Activated CD8-positive, alpha-beta memory T cell treated with anti-CD3 and anti-CD28 coated beads, Interleukin-2, amount 50 U/mL, for 24 hours (primary cell): ENCODE measurements at regions not wholly inside any gene's neighbourhood (a gene's known extent, or its start where the extent isn't known, plus 50 kb on each side); places are given as distances from the start of the nearest gene placed in this dataset.

Source experiments
- DNase-seq: peaks from one replicate; pipeline ENCODE4 v3.0.0-alpha.2; 2020; ENCODE audit errors: extremely low read depth

DNA sequence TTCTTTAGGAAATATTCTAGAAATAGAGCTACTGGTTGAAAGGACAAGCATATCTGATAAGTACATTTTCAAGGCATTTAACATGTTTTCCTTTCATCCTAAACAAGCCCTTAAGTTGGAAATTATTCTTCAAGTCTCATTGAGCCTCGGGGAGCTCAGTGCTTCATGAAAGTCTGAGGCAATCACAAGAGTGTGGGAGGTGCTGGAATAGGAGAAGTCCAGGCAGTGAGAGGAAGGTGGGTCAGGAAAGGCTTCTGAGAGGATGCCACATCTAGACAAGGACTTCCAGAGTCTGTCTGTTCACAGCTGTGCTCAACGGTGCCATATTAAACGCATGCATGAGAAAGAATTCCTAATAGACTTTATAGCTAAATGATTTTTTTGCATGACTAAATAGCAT, 69.8 kb downstream of the CD83 start:
- DNase-seq, result no peak

DNA sequence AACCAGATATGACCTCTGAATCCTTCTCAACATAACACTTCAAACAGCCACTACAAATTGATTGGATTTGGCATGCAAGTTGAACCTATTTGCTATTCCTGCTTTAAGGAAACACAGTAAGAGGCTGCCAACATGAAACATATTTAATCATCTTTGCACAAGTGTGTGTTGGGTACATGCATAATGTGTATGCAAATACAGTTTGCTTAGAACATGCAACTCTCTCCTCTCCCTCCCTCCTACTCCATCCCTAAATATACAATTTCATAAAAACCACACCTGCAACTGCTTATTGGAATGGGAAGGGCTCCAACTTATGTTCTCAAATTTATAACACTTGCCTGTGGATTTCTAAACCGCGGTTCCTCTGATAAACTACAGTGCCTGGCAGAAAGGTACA, 71.5 kb downstream of the CD83 start:
- no peak for DNase-seq

DNA sequence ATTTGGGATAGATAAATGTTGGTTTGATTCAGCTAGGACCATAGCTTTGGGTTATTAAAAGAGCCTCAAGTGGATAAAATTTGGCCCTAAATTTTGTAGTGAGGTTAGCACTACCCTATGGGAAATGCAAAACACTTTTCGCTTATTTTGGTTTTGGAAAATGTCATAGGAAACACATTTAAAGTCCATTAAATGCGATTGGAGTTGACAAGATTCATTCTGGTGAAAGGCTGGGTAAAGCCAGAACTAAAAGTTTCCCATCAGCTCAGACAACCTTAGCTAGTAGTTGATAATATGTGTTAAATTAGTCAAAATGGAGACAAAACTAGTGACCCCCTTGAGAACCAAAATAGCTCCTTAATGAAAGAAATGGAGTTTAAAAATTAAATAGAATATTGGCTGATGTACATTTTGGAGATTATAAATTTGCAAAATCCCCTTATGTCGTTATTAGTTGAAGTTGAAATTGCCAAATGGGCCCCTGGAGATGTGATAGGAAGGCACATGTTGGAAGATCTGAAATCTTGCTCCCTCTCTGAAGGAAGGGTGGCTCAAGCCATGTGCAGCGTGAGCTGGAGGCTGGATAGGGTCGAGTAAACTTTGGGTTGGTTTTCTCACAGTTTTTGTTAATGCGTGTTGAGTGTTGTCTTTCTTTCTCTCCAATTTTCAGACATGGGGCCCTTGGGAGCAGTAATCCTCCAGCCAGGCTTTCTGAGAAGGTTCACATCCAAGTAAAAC, 72.8 kb downstream of the CD83 start:
- DNase-seq, result no peak

DNA sequence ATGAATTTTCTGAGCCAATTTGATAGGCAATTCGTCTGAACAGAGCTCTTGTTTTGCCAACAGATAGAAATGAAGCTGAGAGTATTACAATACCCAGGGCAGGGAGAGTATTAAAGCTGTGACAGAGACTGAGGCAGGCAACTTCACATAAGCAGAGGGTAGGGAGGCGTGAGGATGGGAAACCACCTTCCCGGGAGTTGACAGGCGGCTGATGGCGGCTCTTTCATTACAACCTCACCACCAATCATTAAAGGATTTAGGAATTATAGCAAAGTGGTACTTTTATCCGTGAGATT, 73.3 kb downstream of the CD83 start:
- DNase-seq, result no peak

DNA sequence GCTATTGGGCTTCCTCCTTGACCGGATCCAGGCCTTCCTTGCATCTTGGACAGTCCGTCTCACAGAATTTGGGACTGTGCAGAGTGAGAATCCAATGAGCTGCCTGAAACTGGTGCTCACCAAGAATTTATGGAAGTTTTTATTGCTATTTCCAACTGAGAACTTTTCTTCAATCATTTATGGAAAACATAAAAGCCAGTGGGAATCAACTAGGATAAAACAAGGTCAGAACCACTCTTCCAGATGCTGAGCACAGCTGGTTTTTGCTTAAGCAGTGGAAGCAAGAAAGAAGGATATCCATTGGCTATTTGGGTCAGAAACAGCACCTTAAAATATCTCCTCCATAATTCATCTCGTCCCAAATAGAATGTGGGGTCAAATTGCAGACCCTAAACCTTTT, 74.2 kb downstream of the CD83 start:
- DNase-seq, result no peak

DNA sequence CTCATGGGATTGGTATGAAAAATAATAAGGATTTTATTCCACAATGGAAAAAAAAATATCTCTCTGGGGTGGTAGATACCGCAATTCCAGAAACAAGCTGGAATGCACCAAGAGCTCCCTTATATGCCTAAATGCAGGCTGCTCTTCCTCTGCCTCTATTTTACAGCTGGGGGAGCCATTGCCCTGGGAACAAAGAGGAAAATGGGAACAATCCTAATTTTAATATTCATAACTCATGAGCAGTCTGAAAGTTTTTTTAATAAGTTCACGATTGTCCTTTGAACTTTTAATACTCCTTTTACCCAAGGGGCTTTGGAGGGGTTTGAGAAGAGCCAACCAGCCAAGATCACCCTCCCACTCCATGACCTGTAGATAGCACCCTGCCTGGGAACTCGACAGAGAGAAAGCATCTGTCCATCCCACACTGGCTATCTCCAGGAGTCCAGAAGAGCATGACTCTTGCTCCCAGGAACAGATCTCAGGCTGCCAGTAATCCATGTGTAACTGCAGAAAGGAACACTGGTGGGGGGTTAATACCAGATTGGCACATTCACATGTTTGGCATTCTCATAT, 74.7 kb downstream of the CD83 start:
- DNase-seq, result no peak

DNA sequence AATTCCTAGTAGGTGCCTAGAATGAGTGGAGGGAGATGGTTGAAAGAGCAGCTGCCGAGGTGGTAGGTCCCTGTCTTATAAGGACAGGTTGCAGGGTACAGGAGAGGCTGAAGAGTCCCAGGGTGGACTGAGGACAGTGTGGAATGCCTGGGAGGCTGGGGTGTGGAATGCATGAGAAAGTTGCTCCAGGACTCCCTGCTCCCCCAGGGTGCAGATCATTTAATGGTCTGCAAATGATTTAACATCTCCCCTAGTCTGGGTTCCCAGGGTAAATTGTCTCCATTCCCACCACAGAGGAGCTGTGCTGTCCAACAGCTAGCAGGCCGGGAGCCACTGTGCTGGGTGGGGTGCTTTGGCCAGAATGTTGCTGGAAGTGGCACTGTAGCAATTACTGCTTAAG, 76.0 kb downstream of the CD83 start:
- DNase-seq, result no peak

DNA sequence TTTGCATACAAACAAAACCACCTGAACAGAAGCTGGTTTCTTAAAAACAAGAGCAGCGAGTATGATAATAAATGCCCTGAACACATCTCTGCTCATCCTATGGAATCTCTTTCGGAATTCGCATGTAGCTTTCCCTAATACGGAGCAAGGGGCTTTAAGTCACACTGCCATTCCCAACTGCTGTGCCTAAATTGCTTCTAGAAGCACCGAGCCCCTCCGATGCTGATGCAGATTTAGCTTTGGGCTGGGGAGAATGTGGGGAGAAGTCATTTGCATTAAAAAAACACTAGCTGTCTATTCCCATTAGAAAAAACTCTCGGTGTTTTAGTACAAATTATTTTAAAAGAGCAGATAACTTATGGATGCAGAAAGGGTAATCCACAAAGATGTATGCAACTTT, 76.9 kb downstream of the CD83 start:
- no peak for DNase-seq

DNA sequence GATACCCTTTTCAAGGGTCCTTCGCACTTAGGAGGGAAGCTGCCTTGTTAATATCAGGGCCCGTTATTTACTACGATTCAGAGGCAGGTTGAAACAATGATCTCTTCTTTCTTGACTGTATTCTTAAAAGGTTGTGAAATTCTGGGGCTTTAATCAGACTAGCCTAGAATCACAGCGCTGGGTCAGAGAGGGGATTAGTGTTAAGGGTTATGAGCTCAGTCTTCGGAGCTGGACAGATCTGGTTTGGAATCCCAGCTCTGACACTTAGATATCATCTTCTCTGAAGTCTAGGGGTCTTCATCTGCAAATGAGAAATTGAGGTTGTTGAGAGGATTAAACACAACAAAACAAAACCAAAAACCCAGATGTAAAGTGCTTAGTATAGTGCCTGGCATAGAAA, 77.4 kb downstream of the CD83 start:
- DNase-seq, result no peak

DNA sequence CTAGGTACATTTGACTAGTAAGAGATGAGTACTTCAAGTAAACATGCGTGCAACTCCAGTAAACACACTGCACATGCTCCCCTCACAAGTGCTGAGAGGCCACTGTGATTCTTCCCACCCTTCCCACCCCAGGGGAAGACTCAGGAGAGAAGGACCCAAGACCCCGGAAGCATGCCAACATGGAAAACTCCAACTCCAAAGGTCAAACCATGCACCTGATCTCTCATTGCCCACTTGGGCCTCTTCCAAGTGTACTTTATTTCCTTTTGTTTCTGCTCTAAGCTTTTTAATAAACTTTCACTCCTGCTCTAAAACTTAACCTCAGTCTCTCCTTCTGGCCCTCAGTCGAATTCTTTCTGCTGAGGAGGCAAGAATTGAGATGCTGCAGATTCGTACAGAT, 78.5 kb downstream of the CD83 start:
- no peak for DNase-seq

DNA sequence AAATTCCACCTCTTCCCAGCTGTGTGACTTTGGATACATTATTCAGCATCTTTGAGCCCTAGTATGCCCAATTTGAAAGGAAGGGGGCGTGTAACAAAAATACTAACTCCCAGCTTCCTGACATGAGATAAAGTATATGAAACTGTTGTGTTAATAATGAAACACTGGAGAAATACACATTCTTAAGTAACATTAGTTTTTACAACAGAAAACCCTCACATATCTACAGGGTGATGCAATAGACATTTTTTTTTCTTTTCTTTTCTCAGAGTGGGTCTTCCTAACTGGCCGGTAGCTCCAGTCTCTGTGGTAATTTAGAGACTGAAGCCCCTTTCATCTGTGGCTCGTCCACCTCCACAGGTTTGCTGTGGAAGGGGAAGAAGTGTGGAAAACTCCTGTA, 79.5 kb downstream of the CD83 start:
- no peak for DNase-seq

DNA sequence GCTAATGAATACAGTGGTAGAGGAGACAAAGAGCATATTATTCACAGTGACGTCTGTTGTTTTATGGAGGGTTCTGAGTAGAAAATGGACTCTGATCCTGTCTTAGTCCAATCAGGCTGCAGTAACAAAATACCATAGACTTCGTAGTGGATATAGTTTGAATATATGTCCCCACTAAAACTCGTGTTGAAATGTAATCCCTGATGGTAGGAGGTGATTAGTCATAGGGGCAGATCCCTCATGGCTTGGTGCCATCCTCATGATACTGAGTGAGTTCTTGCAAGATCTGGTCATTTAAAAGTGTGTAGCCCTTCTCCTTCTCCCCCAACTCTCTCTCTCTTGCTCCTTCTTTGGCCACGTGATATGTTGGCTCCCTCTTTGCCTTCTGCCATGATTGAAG, 82.5 kb downstream of the CD83 start:
- DNase-seq, result no peak

DNA sequence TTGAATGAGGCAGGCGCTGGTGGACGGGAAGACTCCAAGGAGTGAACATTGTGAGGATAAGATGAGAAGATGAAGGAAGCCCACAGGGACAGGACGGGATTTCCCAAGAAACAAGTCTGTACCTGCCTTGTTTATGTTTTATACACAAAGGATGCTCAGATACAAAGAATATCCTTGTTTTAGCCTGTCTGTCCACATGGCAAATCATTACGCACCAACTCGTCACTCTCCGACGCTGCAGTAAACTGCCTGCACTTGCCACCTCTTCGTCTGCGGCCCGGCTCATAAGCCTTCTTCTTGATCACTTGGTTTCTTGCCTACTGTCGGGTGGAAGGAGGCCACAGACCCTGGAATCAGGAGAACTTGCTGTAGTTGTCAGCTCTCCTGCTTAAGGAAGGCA, 85.4 kb downstream of the CD83 start:
- DNase-seq, result no peak

DNA sequence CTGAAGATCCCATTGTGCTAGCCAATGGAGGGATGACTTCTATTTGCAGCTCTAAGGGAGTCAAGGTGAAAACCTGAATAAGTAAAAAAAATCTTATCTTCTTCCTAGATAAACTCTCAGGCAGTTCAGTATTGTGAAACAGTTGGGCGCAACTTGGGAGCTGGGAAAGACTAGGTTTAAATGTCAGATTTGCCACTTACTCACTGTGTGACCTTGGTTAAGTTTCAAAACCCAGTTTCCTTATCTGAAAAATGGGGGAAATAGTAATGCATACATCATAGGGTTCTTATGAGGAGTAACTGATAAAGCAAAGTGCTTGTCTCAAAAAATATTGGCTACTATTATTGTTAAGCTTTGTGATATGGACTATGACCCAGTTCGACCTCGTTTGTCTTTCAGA, 88.8 kb downstream of the CD83 start:
- no peak for DNase-seq

DNA sequence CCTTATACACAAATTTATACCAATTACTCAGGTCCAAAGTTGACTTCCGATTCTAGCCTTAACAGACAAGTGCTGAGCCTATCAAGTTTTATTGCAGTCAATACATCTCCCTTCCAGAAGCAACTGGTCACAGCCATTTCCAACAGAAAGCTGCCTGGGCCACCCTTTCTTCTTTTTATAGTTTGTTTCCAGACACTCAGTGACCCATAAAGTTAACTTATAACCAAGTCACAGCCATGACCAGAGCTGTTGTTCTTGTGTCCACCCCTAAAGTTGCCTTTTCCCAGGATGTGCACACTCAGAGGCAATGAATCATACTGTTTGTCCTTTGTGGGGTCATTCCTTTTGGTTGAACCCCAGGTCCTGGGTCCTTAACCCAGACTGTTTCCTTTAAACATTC, 89.9 kb downstream of the CD83 start:
- no peak for DNase-seq

DNA sequence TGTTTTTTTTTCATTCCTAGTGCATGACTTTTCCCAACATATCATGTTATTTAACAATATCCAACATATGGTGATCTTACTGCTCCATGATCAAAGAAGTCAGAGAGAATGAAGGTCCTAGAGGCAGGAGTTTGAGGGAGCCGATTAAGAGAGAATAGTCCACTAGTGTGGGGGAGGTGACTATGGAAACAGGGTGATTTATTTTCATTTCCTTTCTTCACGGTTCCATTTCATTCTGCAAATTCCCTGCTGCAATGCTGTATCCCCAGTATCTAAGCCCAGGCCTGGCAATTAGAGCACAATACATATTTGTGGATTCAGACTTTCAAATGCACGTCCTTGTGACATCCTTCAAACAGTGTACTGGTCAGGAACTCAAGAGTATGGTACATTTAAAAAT, 91.4 kb downstream of the CD83 start:
- no peak for DNase-seq

DNA sequence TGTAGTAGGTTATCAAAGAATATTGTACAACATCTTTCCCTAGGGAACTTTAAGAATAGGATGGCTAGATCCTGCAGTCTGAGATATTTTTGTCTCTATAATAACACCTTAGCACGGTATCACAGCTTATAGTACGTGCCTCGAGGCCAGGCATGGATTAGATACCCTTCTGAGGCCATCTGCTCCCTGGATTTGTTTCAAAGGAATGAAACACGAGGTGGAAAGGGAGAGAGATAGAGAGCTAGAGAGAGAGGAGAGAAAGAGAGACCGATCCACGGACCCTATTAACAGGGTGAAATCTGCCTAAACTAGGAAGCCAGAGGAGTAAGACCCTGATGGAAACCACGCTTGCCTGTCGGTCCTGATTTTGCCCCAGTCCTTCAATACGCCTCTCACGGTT, 92.5 kb downstream of the CD83 start:
- DNase-seq, result no peak

DNA sequence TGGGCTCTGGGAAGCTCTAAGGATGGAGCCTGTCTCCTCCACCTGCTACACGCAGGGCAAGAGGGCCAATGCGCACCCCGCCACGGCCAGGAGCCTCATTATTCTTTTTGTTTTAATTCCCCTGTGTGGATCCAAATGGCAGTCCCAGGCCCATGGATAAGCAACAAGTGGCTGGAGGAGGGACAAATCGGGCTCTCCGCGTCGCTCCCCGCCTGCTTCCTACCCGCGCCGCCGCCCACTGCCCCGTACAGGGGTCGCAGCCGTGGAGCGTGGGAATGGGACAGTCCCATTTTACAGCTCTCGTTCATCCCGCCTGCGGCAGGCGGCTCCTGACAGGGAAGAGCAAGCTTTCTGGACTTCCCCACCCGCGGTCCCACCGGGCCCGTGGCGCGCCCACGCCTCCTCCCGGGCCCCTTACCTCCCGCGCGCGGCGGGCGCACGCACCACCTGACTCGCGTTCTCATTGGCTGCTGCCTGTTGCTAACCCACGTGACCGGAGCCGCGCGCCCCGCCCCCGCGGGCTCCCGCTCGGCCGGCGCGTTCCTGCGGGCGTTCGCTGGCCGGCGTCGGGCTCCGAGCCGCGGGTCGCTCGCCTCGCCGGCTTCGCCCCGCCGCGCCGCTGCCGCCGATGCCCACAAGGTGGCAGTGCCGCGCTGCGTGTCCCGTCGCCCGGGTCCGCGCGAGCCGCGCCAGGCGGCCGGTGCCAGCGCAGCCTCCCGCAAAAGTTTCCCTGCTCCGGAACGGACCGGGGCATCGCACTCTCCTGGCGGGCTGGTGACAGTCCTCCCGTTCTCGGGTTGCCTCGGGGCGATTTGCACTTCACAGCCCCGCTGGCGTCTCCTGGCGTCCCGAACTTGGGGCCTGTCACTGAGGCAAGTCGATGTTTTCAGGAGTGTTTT, 93.3 kb downstream of the CD83 start:
- DNase-seq, result peak; percentile 69

DNA sequence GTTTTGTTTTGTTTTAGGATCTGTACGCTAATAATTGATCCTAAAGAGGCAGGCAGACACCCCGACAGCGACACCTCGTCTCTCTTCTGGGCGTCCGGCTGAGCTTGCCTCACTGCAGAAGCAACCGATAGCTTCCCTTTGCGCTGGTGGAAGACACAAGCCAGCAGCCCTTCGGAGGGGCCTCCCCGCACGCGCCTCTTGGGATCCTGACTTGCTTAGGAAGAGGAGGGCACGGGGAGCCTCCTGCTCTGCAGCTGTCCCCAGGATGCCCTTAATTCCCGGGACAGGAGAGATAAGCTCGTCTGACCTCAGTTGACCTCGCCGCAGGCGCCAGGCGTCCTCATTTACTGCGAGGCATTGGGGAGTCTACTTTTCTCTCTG, 94.0 kb downstream of the CD83 start:
- no peak for DNase-seq

DNA sequence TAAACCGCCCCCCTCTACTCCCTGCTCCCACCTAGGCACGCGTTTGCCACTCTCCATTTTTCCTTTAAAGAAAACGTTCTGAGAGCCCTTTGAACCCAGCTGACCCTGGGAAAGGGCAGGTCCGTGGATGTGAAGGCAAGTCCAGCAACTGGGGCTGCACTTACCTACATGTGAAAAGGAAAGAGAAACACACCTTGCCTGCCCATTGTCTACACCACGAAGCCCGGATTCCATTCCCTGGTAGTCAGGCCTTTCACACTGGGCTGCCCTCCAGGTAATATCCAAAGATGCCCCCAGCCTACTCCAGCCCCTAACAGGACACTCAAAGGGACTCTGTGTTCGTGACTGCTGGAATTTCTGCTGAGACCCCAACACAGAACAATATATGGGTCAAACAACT, 94.4 kb downstream of the CD83 start:
- DNase-seq, result no peak

DNA sequence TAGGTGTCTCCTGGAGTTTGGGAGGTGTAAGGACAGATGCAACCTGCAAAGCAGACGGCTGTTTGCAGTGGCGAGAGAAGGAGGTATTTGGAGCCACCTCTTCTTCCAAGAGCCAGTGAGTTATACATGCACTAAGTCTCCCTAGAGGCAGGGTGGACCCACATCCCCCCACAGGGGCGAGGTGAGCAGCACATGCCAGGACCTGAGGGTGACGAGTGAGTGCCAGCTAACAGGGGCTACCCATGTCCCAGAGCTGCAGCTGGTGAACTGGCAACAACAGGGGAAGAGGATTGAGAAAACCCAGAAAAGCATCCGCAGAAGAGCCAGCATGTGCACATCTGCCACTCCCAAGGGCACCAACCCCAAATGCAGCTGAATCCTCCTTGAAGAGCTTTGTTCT, 95.1 kb downstream of the CD83 start:
- no peak for DNase-seq

DNA sequence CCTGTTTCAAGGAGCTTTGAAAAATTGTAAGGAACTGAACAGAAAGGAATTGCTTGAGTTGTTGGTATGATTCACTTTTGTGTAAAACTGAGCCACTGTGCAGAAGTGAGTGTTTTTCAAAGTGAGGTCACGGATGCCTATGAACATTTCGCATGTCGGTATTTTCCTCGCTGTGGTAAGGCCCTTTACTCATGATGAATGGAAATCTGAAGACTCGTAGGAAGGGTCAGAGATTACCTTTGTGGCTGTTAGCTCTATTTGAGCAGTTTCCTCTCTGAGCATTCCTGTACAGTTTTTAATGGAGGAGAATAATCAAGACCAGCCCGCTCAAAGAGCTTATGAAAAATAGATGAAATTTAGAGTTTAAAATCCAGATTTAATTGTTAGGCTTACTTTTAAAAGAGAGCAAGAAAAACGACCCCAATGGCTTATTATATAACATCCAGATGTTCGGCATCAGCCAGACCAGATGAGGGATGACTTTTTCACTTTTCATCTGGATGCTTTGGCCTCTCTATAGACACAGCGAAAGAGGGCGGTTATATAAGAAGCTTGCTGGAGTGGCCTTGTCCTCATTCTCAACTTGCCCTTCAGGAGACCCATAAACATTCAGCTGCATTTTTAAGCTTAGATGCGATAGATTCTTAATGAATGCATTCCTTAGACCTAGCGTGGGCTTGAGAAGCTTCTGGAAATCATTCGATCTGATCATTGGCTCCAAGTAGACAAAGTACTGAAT, 99.5 kb downstream of the CD83 start:
- DNase-seq, result no peak
